ENCODE measurements at regions not wholly inside any gene's neighbourhood (a gene's known extent, or its start where the extent isn't known, plus 50 kb on each side); places are given as distances from the start of the nearest gene placed in this dataset.

DNA sequence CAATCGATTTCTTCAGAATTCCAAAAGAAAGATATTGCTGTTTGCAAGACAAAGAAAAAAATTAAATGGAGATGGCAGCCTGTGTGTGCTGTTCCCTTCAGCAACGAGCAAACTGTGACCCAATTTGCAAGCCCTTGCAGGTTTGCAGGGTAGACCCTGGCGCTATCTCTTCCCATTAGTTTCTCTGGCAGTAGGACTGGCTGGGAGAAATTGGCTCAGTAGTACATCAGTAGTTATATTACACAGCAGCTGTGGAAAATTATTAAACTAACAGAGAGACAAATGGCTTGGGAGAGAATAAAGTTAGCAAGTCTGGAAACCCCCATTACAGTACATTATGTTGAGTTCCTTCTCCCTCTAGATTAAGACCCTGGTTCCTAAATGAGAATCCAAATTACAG lies 116.4 kb upstream of the ITGB1 start:
- TF ChIP-seq, protein P1, sequence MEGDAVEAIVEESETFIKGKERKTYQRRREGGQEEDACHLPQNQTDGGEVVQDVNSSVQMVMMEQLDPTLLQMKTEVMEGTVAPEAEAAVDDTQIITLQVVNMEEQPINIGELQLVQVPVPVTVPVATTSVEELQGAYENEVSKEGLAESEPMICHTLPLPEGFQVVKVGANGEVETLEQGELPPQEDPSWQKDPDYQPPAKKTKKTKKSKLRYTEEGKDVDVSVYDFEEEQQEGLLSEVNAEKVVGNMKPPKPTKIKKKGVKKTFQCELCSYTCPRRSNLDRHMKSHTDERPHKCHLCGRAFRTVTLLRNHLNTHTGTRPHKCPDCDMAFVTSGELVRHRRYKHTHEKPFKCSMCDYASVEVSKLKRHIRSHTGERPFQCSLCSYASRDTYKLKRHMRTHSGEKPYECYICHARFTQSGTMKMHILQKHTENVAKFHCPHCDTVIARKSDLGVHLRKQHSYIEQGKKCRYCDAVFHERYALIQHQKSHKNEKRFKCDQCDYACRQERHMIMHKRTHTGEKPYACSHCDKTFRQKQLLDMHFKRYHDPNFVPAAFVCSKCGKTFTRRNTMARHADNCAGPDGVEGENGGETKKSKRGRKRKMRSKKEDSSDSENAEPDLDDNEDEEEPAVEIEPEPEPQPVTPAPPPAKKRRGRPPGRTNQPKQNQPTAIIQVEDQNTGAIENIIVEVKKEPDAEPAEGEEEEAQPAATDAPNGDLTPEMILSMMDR (IDR thresholded peaks at IDR 0.05), result no peak
- TF ChIP-seq POLR2A (IDR thresholded peaks at IDR 0.05), result no peak

Data from adrenal gland (tissue), 5 donors.